GM21528 (cell line): ENCODE measurements at regions not wholly inside any gene's neighbourhood (a gene's known extent, or its start where the extent isn't known, plus 50 kb on each side); places are given as distances from the start of the nearest gene placed in this dataset.
"Not testable (repeated sequence)": the region's sequence is repeated elsewhere in the genome, so short reads cannot be mapped to it uniquely, and the experiment has no call there.

Experiments used
- ATAC-seq: cut with Tn5 transposase; IDR thresholded peaks from one replicate; pipeline ENCODE4 v1.9.1; 2021; ENCODE audit warnings: mild to moderate bottlenecking, moderate library complexity; ENCODE audit not compliant: unreplicated experiment, low FRiP score

DNA sequence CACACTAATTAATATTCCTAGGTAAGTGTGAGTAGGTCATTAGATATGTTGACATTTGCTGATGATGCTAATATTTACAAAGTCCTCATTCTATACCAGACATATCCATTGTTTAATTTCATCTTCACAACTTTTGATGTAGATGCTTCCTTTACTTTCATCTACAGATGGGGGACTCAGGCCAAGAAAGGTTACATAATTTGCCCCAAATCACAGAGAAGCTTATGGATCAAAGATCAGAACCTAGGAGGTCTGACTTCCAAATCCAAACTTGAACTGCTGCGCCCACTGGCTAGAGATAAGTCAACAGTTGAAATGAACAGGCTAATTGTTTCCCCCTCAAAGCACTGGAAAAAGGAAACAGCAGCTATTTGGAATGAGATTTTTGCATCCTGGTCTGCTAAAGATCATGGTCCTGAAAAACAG lies 95.6 kb upstream of the TMEM178A start:
- no peak for ATAC-seq

DNA sequence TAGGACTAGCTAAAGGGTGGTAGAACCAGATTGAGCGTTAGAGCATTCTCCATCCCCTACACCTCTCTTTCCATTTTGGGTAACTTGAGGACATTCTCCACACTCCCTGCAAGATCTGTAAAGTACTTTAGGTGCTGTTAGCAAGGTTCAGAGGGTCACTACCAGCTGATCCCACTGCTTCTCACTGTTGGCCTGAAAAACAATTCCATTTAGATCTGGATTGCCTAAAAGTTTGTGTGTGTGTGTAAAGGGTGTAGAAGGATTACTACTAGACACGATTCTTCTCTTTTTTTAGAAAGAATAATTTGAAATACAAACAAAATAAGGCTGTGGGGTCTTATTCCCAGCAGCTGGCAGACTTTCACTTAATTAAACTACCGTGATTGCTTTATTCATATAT lies 95.1 kb upstream of the TMEM178A start:
- ATAC-seq, result no peak

DNA sequence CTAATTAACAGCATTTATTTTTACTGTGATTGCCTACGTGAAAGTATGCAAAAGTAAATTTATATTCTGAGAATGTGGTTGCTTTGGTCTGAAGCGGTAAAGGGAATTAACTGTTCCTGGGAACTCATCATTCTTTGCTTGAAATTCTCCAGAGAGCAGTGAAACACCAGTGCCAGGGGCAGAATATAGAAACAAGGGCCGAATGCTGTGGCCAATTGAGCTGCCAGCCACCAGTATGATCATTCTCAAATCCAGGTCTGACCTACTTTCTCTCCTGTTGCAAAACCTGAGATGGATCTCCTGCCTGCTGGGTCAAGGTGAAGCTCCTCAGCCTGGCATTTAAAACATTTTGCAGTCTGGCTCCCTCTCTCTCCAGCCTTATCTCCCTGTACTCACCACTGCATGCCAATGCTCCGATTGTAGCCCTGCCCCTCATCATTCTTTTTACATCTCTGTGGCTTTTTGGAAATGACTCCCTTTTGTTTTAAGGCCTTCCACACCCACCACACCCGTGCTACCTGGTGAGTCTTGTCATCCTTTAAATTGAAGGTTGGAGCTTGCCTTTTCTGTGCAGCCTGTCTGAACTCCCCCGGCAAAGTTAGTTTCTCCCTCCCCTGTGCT lies 94.5 kb upstream of the TMEM178A start:
- ATAC-seq, result no peak

DNA sequence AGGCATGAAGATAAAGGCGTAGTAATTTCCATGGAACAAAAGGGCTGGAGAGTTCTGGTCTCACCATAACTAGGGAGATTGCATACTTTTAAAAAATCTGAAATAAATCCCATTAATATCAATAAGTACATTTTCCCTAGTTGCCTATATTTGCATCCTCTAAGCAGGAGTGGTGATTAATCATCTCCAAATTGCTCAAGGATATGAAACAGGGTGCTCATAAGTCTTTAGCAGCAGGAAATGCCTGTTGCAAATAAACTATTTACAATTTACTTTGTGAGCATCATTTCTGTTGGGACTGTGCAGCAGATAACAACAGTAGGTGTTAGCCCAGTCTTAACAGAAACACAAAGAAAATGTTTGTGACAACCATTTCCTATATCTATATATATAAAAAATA lies 92.4 kb upstream of the TMEM178A start:
- no peak for ATAC-seq

DNA sequence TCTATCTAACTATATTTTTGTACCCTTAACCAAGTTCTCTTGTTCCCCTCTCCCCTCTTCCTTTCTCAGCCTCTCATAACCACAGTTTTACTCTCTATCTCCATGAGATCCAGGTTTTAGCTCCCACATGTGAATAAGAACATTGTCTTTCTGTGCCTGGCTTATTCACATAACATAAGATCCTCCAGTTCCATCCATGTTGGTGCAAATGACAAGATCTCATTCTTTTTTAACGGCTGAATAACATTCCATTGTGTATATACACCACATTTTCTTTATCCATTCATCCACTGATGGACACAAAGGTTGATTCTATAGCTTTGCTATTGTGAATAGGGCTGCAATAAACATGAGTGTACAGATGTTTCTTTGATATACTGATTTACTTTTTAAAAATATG lies 83.9 kb upstream of the TMEM178A start:
- no peak for ATAC-seq

DNA sequence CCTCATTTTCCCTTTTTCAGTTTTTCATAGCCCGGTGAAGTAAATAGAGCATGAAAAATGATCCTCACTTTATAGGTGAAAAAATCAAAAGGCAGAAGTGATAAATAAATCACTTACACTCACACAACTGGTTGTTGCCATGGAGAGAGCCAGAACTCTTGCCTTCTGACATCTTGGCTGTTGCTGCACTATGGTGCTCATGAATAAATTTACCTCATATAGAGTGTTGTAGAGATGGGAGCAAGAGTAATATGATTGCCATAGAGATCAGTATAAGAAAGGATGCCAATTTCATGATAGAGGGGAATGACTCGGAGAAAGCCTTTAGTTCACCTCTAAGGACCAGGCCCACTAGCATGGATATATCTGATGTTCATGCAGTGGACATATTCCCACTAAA lies 82.5 kb upstream of the TMEM178A start:
- ATAC-seq, result no peak

DNA sequence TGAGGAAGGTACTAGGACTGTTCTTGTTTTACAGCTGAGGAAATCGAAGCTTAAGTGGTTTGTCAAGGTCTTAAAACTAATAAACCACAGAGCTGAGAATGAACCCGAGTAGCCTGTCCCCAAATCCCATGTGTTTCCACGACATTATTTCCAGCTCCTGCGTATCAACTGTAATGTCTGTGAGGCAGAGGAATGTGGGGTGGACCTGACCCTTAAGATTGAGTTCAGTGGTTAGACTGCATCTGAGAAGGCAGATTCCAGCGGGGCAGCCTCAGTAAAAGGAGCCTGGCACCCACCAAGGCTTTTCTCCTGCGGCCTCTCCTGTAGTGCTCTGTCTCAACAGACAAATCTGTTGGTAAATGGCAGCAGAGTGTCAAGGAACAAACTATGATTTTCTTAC lies 81.9 kb upstream of the TMEM178A start:
- ATAC-seq, result no peak

DNA sequence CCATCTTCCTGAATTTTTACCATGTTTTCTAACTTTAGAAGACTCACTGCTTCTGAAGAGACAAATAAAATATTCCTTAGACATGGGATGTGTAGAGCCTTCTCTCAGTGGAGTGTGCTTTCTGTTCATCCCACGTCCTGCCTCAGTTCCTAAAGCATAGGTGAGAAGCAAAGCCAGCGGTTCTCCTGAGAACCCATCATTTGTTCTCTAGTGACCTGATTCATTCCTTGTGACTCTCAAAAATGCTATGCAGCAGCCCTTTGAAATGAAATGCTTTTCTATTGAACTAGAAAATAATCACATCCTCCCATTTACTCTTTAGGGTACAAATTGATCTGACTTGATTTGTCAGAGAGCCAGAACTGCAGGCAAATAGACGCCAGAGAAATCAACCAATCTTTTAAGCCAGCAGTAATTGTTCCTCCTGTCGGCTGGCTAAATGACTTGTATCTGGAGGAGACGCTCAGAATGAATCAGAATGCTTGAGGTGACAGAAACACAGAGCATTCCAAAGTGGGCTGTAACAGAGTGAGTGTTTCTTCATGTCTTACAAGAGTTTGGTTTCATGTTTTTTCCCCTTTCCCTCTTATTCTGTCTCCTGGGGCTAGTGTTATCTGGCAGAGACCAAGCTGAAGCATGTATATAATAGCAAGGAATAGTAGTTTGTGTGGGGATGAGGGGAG lies 81.3 kb upstream of the TMEM178A start:
- no peak for ATAC-seq

DNA sequence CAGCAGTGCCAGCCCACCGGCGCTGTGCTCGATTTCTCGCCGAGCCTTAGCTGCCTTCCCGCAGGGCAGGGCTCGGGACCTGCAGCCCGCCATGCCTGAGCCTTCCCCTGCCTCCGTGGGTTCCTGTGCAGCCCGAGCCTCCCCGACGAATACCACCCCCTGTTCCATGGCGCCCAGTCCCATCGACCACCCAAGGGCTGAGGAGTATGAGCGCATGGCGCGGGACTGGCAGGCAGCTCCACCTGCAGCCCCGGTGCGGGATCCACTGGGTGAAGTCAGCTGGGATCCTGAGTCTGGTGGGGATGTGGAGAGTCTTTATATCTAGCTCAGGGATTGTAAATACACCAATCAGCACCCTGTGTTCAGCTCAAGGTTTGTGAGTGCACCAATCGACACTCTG lies 80.2 kb upstream of the TMEM178A start:
- ATAC-seq, result not testable (repeated sequence)

DNA sequence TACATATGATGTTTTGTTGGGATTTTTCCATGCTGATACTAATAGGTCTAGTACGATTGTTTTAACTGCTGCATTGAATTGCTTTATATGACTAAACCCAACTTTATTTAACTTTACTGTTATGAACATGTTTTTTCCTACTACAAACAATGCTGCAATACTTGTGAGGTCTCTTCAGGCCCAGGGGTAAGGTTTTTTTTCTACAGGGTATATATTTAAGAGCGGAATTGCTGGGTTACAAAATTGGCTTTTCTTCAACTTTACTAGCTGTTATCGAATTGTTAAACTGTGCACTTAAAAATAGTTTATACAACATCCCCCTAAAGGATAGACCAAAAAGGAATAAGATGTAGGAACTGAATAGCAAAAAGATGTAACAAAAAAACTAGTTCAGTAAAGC lies 78.5 kb upstream of the TMEM178A start:
- no peak for ATAC-seq

DNA sequence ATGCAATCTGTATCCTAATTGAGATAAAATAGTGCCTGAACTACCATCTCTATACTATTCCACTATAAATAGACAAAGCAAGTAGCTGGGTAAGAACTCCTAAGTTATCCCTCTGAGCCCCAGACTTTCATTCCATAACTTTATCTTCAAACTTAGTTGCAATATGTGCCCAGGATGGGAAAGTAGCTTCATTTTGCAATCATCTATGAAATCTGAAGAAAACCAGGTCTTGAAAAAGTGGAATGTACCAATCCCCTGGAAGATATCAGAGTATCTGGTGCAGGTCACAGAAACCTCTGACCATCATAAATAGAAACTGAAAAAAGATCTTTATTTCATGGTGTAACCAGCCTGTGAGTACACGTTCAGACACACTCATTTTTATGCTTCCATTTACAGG lies 78.1 kb upstream of the TMEM178A start:
- no peak for ATAC-seq

DNA sequence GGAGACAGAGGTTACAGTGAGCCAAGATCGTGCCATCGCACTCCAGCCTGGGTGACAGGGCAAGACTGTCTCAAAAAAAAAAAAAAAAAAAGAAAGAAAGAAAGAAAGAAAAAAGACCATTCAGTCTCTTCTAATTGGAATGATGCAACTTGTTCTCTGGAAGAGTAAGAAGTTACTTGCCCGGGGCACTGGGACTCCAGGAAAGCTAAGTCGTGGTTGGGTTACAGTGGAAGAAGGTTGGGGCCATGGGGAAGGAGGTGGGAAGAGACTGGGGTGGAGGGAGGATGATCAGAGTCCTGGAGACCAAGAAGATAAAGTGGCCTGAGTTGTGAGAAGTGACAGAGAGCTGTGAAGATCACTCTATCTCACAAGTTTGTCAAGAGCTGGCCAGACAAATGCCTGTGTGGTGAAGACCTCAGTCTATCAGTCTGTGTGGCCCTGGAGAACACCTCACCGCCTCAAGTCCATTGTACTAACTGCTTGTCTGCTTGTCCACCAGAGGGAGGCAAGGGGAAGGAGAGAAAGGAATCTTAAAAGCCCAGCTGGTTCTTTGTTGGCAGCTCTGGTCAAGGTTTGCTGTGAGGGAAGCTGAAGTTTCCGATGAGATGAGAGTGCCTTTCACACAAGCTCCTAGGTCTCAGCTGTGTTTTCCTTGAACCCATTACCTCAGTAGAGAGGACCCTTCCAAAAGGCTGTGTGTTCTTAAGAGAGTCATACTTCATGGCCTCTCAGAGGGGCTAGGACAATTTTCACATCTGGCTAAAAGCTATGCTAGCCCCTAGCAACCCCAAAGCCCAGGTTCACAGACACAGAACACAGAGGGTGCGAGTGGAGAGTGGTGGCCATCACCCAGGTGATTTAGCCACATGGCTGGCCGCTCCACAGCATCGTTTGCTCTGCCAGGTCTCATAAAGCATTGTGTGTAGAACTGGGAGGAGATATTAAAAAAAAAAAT lies 72.0 kb upstream of the TMEM178A start:
- no peak for ATAC-seq

DNA sequence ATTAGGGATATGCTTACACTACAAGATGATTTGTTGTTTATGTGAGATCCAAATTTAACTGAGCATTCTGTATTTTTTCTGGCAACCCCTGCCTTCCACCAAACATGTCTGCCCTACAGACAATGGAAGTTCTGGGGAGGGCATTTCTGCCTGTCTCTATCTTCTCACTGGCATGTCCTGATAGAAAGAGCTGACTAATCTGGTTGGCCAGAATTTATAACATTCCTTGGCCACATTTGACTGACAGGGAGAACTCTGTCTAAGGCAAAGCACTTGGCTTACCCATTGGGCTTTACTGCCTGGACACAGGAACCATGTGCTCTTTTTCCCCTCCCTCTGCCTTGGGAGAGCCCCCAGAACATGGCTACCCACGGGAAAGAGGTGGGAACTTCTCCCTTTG lies 70.6 kb upstream of the TMEM178A start:
- ATAC-seq, result no peak

DNA sequence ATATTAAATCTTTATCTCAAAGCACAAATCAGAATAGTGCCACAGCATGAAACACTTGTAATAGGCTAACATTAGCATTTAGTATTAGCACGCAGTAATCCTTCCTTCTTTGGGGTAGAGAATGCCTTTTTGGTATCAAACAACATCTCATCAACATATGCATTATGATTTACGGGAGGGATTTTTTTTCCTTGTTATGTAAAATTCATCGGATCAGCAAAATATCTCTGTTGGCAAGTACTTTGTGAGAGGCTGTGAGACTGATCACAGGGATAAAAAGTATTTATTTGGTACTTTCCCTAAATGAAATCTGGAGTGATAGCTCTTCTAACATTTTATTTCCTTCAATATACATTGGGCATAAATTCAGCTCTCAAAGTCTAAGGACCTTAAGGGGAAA lies 68.4 kb upstream of the TMEM178A start:
- ATAC-seq, result no peak

DNA sequence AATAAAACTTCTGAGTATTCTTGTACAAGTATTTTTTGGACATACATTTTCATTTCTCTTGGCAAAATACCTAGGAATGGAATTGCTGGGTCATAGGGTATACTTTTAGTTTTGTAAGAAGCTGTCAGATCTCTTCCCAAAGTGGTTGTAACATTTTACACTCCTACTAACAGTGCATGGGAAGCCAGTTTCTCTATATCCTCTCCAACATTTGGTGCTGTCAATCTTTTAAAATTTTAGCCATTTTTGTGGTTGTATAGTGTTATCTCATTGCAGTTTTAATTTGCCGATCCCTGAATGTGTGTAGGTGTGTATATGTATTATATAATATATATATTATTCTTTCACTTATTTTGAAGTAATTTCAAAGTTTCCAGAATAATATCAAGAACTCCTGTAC lies 63.1 kb upstream of the TMEM178A start:
- no peak for ATAC-seq

DNA sequence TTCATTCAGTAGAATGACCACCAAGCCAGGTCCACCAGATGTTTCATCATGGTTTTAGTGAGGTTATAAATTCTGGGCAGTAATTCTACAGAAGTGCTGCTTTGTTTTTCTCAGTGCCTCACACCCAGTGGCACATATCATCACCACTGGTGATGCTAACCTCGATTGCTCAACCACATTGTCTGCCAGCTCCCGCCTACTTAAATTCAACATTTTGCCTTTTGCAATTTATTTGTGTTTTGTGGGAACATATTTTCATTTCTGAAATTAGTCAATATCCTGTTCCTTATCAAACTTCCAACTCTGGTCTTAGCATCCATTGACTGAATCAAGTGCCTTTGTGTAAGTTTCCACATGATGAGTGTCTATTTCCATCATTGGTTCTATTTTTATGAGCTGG lies 62.3 kb upstream of the TMEM178A start:
- ATAC-seq, result no peak

DNA sequence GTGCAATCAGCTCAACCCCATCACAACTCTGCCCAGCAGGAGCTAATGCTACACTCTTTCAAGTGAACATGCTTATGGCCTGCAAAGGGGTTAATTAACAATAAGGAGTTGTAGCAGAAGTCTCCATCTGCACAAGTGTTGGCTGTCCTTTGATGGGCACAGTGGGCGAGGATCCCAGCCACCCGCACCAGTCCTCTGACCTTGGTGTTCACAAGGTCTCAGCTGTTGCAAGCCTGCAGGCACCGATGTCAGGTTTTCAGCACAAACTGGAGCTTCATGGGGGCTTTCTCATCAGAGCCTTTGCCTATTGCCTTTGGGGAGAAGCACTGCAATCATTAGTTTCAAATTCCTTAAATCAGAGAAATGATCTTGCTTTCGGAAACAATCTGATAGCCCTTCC lies 60.9 kb upstream of the TMEM178A start:
- no peak for ATAC-seq

DNA sequence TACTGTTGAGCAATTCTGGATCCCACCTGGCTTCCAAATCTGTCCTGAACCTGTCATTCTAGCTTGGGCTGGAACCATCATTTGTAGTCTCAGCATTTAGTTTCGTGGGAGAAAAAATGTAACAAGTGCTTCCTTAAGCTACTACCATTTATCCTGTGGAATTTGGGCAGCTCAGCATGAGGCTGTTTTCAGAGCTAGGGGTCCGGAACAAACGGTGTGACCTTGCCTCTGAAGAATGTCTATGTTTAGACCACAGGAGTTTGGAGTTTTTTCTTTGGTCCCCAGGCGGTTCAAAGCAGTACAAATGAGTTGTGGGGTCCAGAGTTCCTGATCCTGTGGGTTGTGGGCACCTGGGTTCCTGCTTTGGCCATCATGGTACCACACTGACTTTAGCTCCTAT lies 59.1 kb upstream of the TMEM178A start:
- no peak for ATAC-seq

DNA sequence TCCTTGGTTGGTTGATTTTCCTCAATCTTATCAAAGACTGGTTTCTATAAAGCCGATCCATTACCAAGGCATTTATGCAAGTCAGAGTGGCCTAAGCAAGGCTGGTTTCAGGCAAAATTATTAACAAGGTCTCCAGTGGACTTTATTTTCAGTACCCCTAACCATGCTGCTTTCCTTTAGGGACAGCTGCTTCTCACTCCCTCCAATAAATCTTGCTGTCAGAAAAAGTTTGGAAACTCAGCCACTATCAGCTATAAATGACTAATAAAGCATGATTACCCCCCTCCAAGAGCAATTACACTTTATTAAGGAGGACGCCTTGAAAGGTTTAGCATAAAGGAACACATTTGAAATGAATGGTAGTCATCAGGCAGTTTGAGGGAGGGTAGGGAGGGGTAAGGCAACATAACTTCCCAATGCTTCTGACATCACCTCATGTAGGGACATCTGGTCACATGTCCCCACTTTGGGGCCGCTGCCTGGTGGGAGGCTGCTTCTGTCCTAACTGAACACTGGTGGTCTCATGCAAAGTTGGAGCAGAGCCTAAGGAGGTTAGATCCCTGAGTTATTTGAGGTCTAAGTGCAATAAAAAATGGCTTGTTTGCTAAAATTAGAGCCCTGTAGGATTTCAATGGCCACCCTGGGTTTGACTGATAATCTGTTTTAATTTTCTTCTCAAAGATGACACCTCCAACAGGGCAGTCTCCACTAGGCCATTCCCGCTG lies 58.0 kb upstream of the TMEM178A start:
- no peak for ATAC-seq

DNA sequence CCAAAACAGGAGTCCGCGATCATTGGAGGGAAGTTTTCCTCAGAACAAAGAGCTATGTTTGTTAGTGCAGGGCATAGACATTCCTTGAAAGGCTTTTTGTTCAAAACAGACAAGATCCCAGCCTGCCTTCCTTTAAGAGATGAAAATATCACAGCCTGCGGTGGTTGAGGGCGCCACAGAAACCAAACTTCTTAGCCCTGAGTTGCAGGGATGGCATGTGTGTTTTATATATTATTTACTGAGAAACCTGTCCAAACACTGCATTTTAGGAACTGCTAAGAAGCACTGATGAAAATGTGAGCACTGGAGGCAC lies 57.5 kb upstream of the TMEM178A start:
- no peak for ATAC-seq
